HEK293T (cell line): ENCODE measurements at regions not wholly inside any gene's neighbourhood (a gene's known extent, or its start where the extent isn't known, plus 50 kb on each side); places are given as distances from the start of the nearest gene placed in this dataset.

Experiments
- CTCF ChIA-PET: fragments of 350-600 bp; formaldehyde crosslinking; extraction: SDS; loops from one replicate; lab custom pipeline; 2021; ENCODE audit warnings: antibody characterized with exemption, inconsistent platforms; lab: Yijun Ruan, JAX
- POLR2A ChIA-PET: fragments of 350-600 bp; formaldehyde crosslinking; extraction: SDS; loops from one replicate; lab custom pipeline; 2020; ENCODE audit warnings: antibody characterized with exemption, inconsistent platforms; lab: Yijun Ruan, JAX
- DNase-seq: peaks from one replicate; pipeline ENCODE4 v3.0.0; 2012; ENCODE audit warnings: mixed read lengths; ENCODE audit errors: extremely low spot score
- ARNT ChIP-seq: fragments of 450-650 bp; IDR thresholded peaks from 2 replicates; pipeline ENCODE4 v1.6.1; 2017; ENCODE audit warnings: mild to moderate bottlenecking
- BHLHE40 ChIP-seq: fragments of 450-650 bp; IDR thresholded peaks from 2 replicates; pipeline ENCODE4 v1.6.1; 2016; ENCODE audit warnings: mild to moderate bottlenecking, moderate library complexity, borderline replicate concordance
- CTBP1 ChIP-seq: fragments of 450-650 bp; IDR thresholded peaks from 2 replicates; pipeline ENCODE4 v1.6.1; 2016; ENCODE audit warnings: borderline replicate concordance
- ELF4 ChIP-seq: fragments of 450-650 bp; IDR thresholded peaks from 2 replicates; pipeline ENCODE4 v1.6.1; 2017; ENCODE audit warnings: antibody characterized with exemption
- FOXA1 ChIP-seq: fragments of 450-650 bp; IDR thresholded peaks from 2 replicates; pipeline ENCODE4 v1.6.1; 2016; ENCODE audit warnings: mild to moderate bottlenecking
- FOXK2 ChIP-seq: fragments of 450-650 bp; IDR thresholded peaks from 2 replicates; pipeline ENCODE4 v1.6.1; 2016; ENCODE audit warnings: mild to moderate bottlenecking
- FOXM1 ChIP-seq: fragments of 450-650 bp; IDR thresholded peaks from 2 replicates; pipeline ENCODE4 v1.6.1; 2017; ENCODE audit warnings: mild to moderate bottlenecking, borderline replicate concordance
- HDGF ChIP-seq: fragments of 450-650 bp; IDR thresholded peaks from 2 replicates; pipeline ENCODE4 v1.6.1; 2017; ENCODE audit warnings: antibody characterized with exemption, borderline replicate concordance
- L3MBTL2 ChIP-seq: fragments of 450-650 bp; conservative IDR thresholded peaks from 2 replicates; pipeline ENCODE4 v1.6.1; 2016; ENCODE audit warnings: mild to moderate bottlenecking
- LEF1 ChIP-seq: fragments of 450-650 bp; IDR thresholded peaks from 2 replicates; pipeline ENCODE4 v1.6.1; 2017; ENCODE audit warnings: mild to moderate bottlenecking, borderline replicate concordance
- NFRKB ChIP-seq: fragments of 450-650 bp; IDR thresholded peaks from 2 replicates; pipeline ENCODE4 v1.6.1; 2016; ENCODE audit warnings: mild to moderate bottlenecking, moderate library complexity
- PKNOX1 ChIP-seq: fragments of 450-650 bp; IDR thresholded peaks from 2 replicates; pipeline ENCODE4 v1.6.1; 2016
- SP1 ChIP-seq: fragments of 450-650 bp; IDR thresholded peaks from 2 replicates; pipeline ENCODE4 v1.6.1; 2017
- SUZ12 ChIP-seq: fragments of 450-650 bp; IDR thresholded peaks from 2 replicates; pipeline ENCODE4 v1.6.1; 2016; ENCODE audit warnings: mild to moderate bottlenecking
- TARDBP ChIP-seq: fragments of 450-650 bp; IDR thresholded peaks from 2 replicates; pipeline ENCODE4 v1.6.1; 2016
- ZNF384 ChIP-seq: fragments of 450-650 bp; IDR thresholded peaks from 2 replicates; pipeline ENCODE4 v1.6.1; 2016

- TF ChIP-seq HDGF (no peak), PKNOX1 (no peak), FOXA1 (no peak), FOXK2 (no peak), SUZ12 (no peak), BHLHE40 (no peak), FOXM1 (no peak), ELF4 (no peak), NFRKB (no peak), ARNT (no peak), SP1 (no peak), CTBP1 (no peak), L3MBTL2 (no peak), TARDBP (no peak), LEF1 (no peak)
- CTCF ChIA-PET = interaction anchor here (0.9 kb wide), 1 partner anchor 39 kb away, joined by 3 read pairs; no protein-coding TSS in a partner anchor
- DNase-seq = no peak
- POLR2A ChIA-PET = no interaction called here
These were observed 554.0 kb downstream of the INSC start for GRCh38 chr11:15668718-15669117.

GRCh38 chr11:15670520-15671070 is 555.9 kb downstream of the INSC start:
- ChIA-PET POLR2A (no interaction called here), CTCF (no interaction called here)
- no peak for TF ChIP-seq HDGF
- no peak for TF ChIP-seq SP1
- no peak for TF ChIP-seq TARDBP
- no peak for TF ChIP-seq NFRKB
- TF ChIP-seq ZNF384 = no peak
- TF ChIP-seq CTBP1 = no peak
- no peak for DNase-seq

GRCh38 chr11:15671216-15671615 is 556.5 kb downstream of the INSC start:
- TF ChIP-seq FOXA1 (no peak), FOXK2 (no peak), NFRKB (no peak), ELF4 (no peak), ARNT (no peak), BHLHE40 (no peak), PKNOX1 (no peak), L3MBTL2 (no peak), HDGF (no peak)
- POLR2A ChIA-PET = no interaction called here
- CTCF ChIA-PET = no interaction called here
- no peak for DNase-seq

- DNase-seq = no peak
- CTCF ChIA-PET = no interaction called here
- POLR2A ChIA-PET = no interaction called here
- no peak for TF ChIP-seq FOXM1
- TF ChIP-seq ARNT = no peak
- TF ChIP-seq SUZ12 = no peak
- TF ChIP-seq FOXA1 = no peak
- no peak for TF ChIP-seq CTBP1
- no peak for TF ChIP-seq FOXK2
- no peak for TF ChIP-seq ELF4
- no peak for TF ChIP-seq L3MBTL2
- no peak for TF ChIP-seq PKNOX1
These were observed 558.1 kb downstream of the INSC start for GRCh38 chr11:15672825-15673224.

- CTCF ChIA-PET = no interaction called here
- POLR2A ChIA-PET = no interaction called here
- DNase-seq = no peak
- TF ChIP-seq L3MBTL2 = no peak
- TF ChIP-seq TARDBP = no peak
- no peak for TF ChIP-seq BHLHE40
- no peak for TF ChIP-seq HDGF
- TF ChIP-seq FOXM1 = no peak
- TF ChIP-seq FOXK2 = no peak
These were observed 558.7 kb downstream of the INSC start for GRCh38 chr11:15673408-15673831.

- ChIA-PET CTCF (no interaction called here), POLR2A (no interaction called here)
- TF ChIP-seq FOXM1 (no peak), ARNT (no peak), BHLHE40 (no peak), FOXA1 (no peak), SP1 (no peak), HDGF (no peak), FOXK2 (no peak), ZNF384 (no peak), LEF1 (no peak), SUZ12 (no peak), NFRKB (no peak), ELF4 (no peak), L3MBTL2 (no peak), TARDBP (no peak), PKNOX1 (no peak), CTBP1 (no peak)
- no peak for DNase-seq
These were observed 560.0 kb downstream of the INSC start for GRCh38 chr11:15674756-15675155.
